Urinary bladder (tissue), 3 donors: ENCODE measurements at regions not wholly inside any gene's neighbourhood (a gene's known extent, or its start where the extent isn't known, plus 50 kb on each side); places are given as distances from the start of the nearest gene placed in this dataset.
A peak's percentile ranks its signal among the peaks of the same experiment; 100 is the strongest.

Experiments
- DNase-seq: peaks from one replicate; pipeline ENCODE4 v3.0.0-alpha.2; 2015; ENCODE audit errors: extremely low spot score
- H3K27ac ChIP-seq: one replicate; pipeline ENCODE4 v1.5.1; 2013; ENCODE audit warnings: low read depth, mild to moderate bottlenecking, moderate library complexity
- H3K36me3 ChIP-seq: one replicate; pipeline ENCODE4 v1.6.1; 2013; ENCODE audit warnings: mild to moderate bottlenecking, moderate library complexity; ENCODE audit not compliant: insufficient read depth
- H3K4me1 ChIP-seq: one replicate; pipeline ENCODE4 v1.6.1; 2013; ENCODE audit warnings: mild to moderate bottlenecking, moderate library complexity; ENCODE audit not compliant: insufficient read depth
- H3K4me3 ChIP-seq: one replicate; pipeline ENCODE4 v1.5.1; 2013; ENCODE audit warnings: low read depth, low read length
- WGBS: extraction: QIAGEN DNeasy Blood & Tissue Kit; methylation state at CpG from one replicate; pipeline ENCODE4 v1.1.7; 2013; 5-methylcytosine and 5-hydroxymethylcytosine counted together
- donor health status: healthy with polysubstance abuse.
- donor health status: healthy.

DNA sequence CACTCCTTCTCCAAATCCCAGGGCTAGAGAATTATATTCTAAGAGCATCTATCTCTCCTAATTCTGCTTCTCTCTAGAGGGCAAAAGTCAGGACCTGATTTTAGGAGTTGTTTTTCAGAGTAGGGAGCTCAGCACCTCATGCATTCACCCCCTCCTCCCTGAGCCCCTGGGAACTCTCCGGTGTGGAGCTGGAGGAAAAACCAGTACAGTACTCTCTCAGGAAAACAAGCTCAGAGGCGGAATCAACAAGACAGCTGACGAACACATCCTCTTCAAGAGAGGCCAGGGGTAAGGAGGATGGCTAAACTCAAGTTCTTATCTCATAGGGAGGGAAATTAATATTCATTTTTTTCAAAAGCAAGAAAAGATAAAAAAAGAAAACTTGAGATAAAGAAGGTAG lies 120.1 kb upstream of the CDYL start:
- Histone ChIP-seq H3K4me3 (no peak overlapping the region), H3K4me1 (no peaks in the 10 kb centered on the region), H3K36me3 (no peaks in the 10 kb centered on the region), H3K27ac (no peak overlapping the region)
- 68% methylated on average over 3 of the region's 3 CpGs for WGBS
- DNase-seq, result no peak

GRCh38 chr6:4655196-4656025 lies 120.8 kb upstream of the CDYL start:
- H3K4me1 ChIP-seq, result no peaks in the 10 kb centered on the region
- H3K36me3 ChIP-seq, result no peaks in the 10 kb centered on the region
- 69% methylated on average over 12 of the region's 12 CpGs for WGBS
- DNase-seq, result no peak
- no peak overlapping the region for H3K4me3 ChIP-seq
- no peak overlapping the region for H3K27ac ChIP-seq

GRCh38 chr6:4653141-4653540 lies 123.1 kb upstream of the CDYL start:
- Histone ChIP-seq H3K4me1 (no peaks in the 10 kb centered on the region), H3K4me3 (no peak overlapping the region), H3K36me3 (no peaks in the 10 kb centered on the region), H3K27ac (no peak overlapping the region)
- 82% methylated on average over 3 of the region's 3 CpGs for WGBS
- no peak for DNase-seq

- WGBS, result 79% methylated on average over 1 of the region's 1 CpG
- Histone ChIP-seq H3K36me3 (no peaks in the 10 kb centered on the region), H3K4me3 (no peak overlapping the region), H3K4me1 (no peaks in the 10 kb centered on the region), H3K27ac (no peak overlapping the region)
- no peak for DNase-seq
Observed at GRCh38 chr6:4651831-4652467, 124.3 kb upstream of the CDYL start.

DNA sequence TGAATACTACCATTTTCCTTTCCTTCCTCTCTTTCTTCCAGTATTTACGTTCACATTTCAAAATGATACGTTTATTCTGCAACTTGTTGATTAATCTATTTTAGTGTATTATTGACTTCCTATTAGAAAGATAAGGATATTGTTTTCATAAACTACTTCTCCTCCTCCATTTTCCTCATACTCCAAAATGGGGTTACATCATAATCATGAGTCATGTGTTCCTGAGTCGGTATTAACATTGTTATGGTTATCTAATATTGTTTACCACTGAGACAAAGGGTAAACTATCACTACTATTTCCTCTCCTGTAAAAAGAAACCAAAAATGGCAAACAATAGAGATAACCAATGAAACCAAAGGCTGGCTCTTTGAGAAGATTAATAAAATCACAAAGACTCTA lies 126.5 kb upstream of the CDYL start:
- no peaks in the 10 kb centered on the region for H3K36me3 ChIP-seq
- H3K27ac ChIP-seq, result no peak overlapping the region
- 63% methylated on average over 3 of the region's 3 CpGs for WGBS
- H3K4me3 ChIP-seq, result no peak overlapping the region
- no peak for DNase-seq
- no peaks in the 10 kb centered on the region for H3K4me1 ChIP-seq

DNA sequence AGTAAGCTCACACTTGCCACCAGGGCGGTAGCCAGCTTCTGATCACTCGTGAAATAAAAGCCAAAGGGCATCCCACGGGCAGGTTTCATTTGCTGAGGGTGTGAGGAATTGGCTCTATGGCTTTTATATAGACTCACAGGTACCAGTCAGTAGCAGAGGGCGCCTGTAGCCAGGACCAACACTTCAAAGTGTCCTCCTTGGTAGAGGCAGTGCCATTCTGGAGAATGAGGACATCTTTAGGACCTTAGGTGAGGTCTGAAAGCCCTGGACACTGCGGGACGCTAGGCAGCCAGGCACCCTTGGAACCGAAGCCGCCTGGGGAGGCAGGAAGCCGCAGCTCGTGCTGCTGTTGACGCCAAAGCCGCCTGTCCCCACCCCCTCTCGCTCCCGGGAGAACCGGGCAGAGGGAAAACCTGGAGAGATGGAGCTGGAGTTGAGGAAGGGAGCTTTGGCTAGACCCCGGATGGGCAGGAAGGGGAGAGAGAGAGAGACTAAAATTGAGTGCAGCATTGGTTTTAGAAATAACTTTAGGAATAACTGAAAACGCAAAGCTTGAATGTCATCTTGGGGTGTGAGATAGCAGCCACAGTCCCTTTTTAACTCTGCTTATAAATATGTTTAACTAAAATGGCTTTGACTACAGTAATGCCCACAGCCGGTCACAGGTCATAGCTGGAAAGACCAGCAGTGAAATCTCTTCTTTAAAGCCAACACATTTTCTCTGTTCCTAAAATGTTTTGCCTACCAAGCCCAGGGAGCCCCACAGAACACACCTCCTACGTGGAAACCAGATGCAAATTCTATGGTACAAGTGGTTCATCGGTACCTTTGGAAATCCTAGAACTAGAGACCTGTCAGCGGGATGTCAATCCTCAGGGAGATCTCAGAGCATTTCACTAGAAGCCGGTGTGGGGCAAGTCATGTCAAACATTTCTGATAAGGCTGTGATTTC lies 128.5 kb upstream of the CDYL start:
- peak; percentile 36 for DNase-seq
- H3K36me3 ChIP-seq, result no peaks in the 10 kb centered on the region
- H3K4me1 ChIP-seq, result no peaks in the 10 kb centered on the region
- H3K27ac ChIP-seq, result no peak overlapping the region
- no peak overlapping the region for H3K4me3 ChIP-seq
- 18% methylated on average over 22 of the region's 22 CpGs for WGBS

DNA sequence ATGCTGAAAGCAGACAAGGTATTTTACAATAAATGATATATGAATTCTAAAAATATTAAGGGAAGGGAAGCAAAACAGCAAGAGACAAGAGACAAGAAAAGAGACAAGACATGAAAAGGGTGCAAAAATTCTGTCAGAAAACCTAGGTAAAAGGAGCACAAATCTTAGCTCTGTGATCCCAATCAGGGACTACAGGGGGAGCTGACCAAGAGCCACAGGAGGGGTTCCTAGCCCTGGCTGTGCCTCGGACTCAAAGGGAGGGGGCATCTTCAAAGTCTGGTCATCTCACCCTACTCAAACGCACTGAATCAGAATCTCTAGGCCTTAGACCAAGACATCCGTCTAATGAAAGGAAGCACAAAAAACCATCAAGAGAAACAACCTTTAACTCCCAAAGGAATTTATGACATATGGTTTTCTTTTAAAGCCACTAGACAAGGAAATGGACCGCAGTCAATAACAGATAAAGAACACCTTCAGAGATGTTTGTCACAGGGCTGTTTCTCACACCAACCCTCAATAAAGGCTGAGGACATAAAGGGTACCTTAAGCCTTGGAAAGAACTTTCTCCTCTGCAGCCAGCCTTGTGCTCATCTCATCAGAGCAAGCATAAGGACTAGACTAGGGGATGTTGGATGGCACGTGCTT lies 130.4 kb upstream of the CDYL start:
- 60% methylated on average over 5 of the region's 5 CpGs for WGBS
- Histone ChIP-seq H3K4me3 (no peak overlapping the region), H3K36me3 (no peaks in the 10 kb centered on the region), H3K4me1 (no peaks in the 10 kb centered on the region), H3K27ac (no peak overlapping the region)
- no peak for DNase-seq

- no peak overlapping the region for H3K27ac ChIP-seq
- no peaks in the 10 kb centered on the region for H3K36me3 ChIP-seq
- no peak overlapping the region for H3K4me3 ChIP-seq
- peak; percentile 14 for DNase-seq
- 63% methylated on average over 2 of the region's 2 CpGs for WGBS
- H3K4me1 ChIP-seq, result no peaks in the 10 kb centered on the region
Observed at GRCh38 chr6:4644996-4645395, 131.2 kb upstream of the CDYL start.

- no peak overlapping the region for H3K4me3 ChIP-seq
- H3K27ac ChIP-seq, result no peak overlapping the region
- H3K4me1 ChIP-seq, result no peaks in the 10 kb centered on the region
- 96% methylated on average over 3 of the region's 3 CpGs for WGBS
- no peaks in the 10 kb centered on the region for H3K36me3 ChIP-seq
- no peak for DNase-seq
Observed at GRCh38 chr6:4641461-4641860, 134.7 kb upstream of the CDYL start.

DNA sequence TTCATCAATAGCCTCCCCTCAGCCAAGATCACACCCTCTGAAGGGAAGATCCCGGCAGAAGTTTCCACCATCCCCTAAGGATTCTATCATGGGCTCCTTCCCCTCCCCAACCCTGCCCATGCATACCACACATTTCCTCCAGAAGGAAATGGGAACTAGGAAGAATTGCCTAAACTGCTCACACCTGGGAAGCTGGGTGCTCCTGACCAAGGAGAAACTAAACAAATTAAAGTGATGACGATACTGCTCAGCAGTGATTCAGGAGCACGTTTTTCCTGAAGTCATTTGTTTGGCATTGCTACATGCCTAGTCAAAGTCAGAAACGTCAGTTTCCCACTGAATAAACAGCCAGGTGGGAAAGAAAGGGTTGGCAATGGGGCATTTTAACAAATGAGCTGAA lies 136.1 kb upstream of the CDYL start:
- WGBS, result 34% methylated on average over 4 of the region's 4 CpGs
- DNase-seq, result no peak
- no peaks in the 10 kb centered on the region for H3K4me1 ChIP-seq

GRCh38 chr6:4638641-4639040 lies 137.6 kb upstream of the CDYL start:
- Histone ChIP-seq H3K4me1 (no peaks in the 10 kb centered on the region), H3K27ac (no peak overlapping the region), H3K36me3 (no peaks in the 10 kb centered on the region), H3K4me3 (no peak overlapping the region)
- no peak for DNase-seq
- WGBS, result 96% methylated on average over 1 of the region's 1 CpG

More for the DNA sequence above, 136.1 kb upstream of the CDYL start:
- no peak overlapping the region for H3K27ac ChIP-seq
- no peak overlapping the region for H3K4me3 ChIP-seq
- H3K36me3 ChIP-seq, result no peaks in the 10 kb centered on the region

- no peak overlapping the region for H3K4me3 ChIP-seq
- no peak for DNase-seq
- no peaks in the 10 kb centered on the region for H3K4me1 ChIP-seq
- no peaks in the 10 kb centered on the region for H3K36me3 ChIP-seq
- 88% methylated on average over 5 of the region's 5 CpGs for WGBS
- no peak overlapping the region for H3K27ac ChIP-seq
Observed at GRCh38 chr6:4637691-4638433, 138.3 kb upstream of the CDYL start.

DNA sequence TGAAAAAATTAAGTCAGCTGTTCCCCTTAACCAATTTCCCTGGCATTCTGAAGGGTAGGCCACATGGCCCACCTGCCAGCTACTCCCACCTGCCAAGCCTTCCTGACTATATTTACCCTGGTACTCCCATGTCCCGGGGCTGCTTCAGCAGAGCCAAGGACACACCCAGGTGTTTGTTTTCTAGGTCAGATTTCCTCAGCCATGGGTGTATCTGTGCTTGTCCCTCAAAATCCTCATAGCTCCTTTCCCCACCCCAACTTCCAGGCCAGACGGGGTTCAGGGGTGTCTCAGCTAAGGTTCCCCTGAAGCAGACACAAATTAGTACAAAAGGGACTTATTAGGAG lies 139.4 kb upstream of the CDYL start:
- 84% methylated on average over 2 of the region's 2 CpGs for WGBS
- Histone ChIP-seq H3K4me1 (no peaks in the 10 kb centered on the region), H3K4me3 (no peak overlapping the region), H3K36me3 (no peaks in the 10 kb centered on the region), H3K27ac (no peak overlapping the region)
- DNase-seq, result no peak
